ENCODE measurements at regions not wholly inside any gene's neighbourhood (a gene's known extent, or its start where the extent isn't known, plus 50 kb on each side); places are given as distances from the start of the nearest gene placed in this dataset.

GRCh38 chr4:163772238-163772637, 277.7 kb downstream of the TMA16 start:
- no peak overlapping the region for H3K27ac ChIP-seq
- DNase-seq (ENCODE audit: low spot score) = no peak
- no peak overlapping the region for H3K4me3 ChIP-seq
- no peak for TF ChIP-seq CTCF (IDR thresholded peaks at IDR 0.05)

GRCh38 chr4:163773940-163774339, 279.4 kb downstream of the TMA16 start:
- TF ChIP-seq CTCF (IDR thresholded peaks at IDR 0.05) = no peak
- DNase-seq (ENCODE audit: low spot score) = no peak
- no peak overlapping the region for H3K27ac ChIP-seq
- no peak overlapping the region for H3K4me3 ChIP-seq

GRCh38 chr4:163776957-163777356, 282.5 kb downstream of the TMA16 start:
- H3K27ac ChIP-seq = no peak overlapping the region
- no peak for TF ChIP-seq CTCF (IDR thresholded peaks at IDR 0.05)
- no peak for DNase-seq (ENCODE audit: low spot score)
- no peak overlapping the region for H3K4me3 ChIP-seq

GRCh38 chr4:163781726-163782125, 287.2 kb downstream of the TMA16 start:
- DNase-seq (ENCODE audit: low spot score) = no peak
- Histone ChIP-seq H3K4me3 (no peak overlapping the region), H3K27ac (no peak overlapping the region)
- TF ChIP-seq CTCF (IDR thresholded peaks at IDR 0.05) = no peak

- Histone ChIP-seq H3K4me3 (no peak overlapping the region), H3K27ac (no peak overlapping the region)
- DNase-seq (ENCODE audit: low spot score) = no peak
- no peak for TF ChIP-seq CTCF (IDR thresholded peaks at IDR 0.05)
Measured at GRCh38 chr4:163790231-163790630, 295.7 kb downstream of the TMA16 start.

GRCh38 chr4:163795885-163796284, 301.4 kb downstream of the TMA16 start:
- H3K27ac ChIP-seq = no peak overlapping the region
- no peak for TF ChIP-seq CTCF (IDR thresholded peaks at IDR 0.05)
- no peak overlapping the region for H3K4me3 ChIP-seq
- no peak for DNase-seq (ENCODE audit: low spot score)

- Histone ChIP-seq H3K27ac (no peak overlapping the region), H3K4me3 (no peak overlapping the region)
- no peak for TF ChIP-seq CTCF (IDR thresholded peaks at IDR 0.05)
- DNase-seq (ENCODE audit: low spot score) = no peak
Measured at GRCh38 chr4:163804001-163804400, 309.5 kb downstream of the TMA16 start.

Data from coronary artery (tissue), 2 donors.